Gastroesophageal sphincter (tissue), 3 donors: ENCODE measurements at regions not wholly inside any gene's neighbourhood (a gene's known extent, or its start where the extent isn't known, plus 50 kb on each side); places are given as distances from the start of the nearest gene placed in this dataset.

Source experiments
- CTCF ChIP-seq, 4 experiments: fragments of 200-600 bp in 2 of 4; fragments of 450-650 bp in 2 of 4; sonication (generic) in 1 of 4; IDR thresholded peaks; one replicate each; pipeline ENCODE4 v1.5.1; 2017 to 2019; ENCODE audit warnings: antibody characterized with exemption in 4 of 4, mild to moderate bottlenecking in 2 of 4, moderate library complexity in 2 of 4
- POLR2A ChIP-seq, 2 donors: fragments of 450-650 bp; IDR thresholded peaks; one replicate each; pipeline ENCODE4 v1.6.1; 2017; ENCODE audit warnings: antibody characterized with exemption in 2 of 2, mild to moderate bottlenecking in 2 of 2, moderate library complexity in 1 of 2
- POLR2AphosphoS5 ChIP-seq: sonication (generic); formaldehyde crosslinking; IDR thresholded peaks from one replicate; pipeline ENCODE4 v1.6.1; 2017; ENCODE audit warnings: antibody characterized with exemption

GRCh38 chr19:28039677-28040381 is 1173.1 kb downstream of the UQCRFS1 start:
- TF ChIP-seq POLR2A (IDR thresholded peaks at IDR 0.05) (no peak), CTCF (IDR thresholded peaks at IDR 0.05) (no peak), POLR2AphosphoS5 (no peak)
